ENCODE measurements at regions not wholly inside any gene's neighbourhood (a gene's known extent, or its start where the extent isn't known, plus 50 kb on each side); places are given as distances from the start of the nearest gene placed in this dataset.

DNA sequence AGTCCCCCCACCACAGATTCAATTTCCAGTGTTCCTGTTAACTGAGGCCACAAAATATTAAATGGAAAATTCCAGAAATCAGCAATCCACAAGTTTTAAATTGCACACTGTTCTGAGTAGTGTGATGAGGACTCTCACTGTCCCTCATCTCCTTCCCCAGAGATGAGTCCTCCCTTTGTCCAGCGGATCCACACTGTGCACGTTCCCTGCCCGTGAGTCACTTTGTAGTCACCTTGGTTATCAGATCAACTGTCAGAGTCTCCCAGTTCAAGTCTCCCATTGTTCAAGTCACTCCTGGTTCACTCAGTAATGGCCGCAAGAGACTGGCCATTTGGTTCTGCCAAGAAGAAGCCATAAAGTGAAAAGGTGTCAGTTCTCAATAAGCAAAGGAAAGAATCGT lies 168.6 kb upstream of the AFDN start (continued):
- TF ChIP-seq NKX3-1 (CRISPR knock-in tag; IDR thresholded peaks at IDR 0.05) (no peak), ZNF333 (CRISPR knock-in tag; IDR thresholded peaks at IDR 0.05; ENCODE audit: borderline replicate concordance) (no peak), TEAD3 (CRISPR knock-in tag; optimal IDR thresholded peaks at IDR 0.05; ENCODE audit: borderline replicate concordance) (peak; percentile 2), RFXANK (CRISPR knock-in tag; IDR thresholded peaks at IDR 0.05) (no peak), NCOA1 (CRISPR knock-in tag; IDR thresholded peaks at IDR 0.05) (no peak), ZFY (CRISPR knock-in tag; IDR thresholded peaks at IDR 0.05) (no peak)

- Histone ChIP-seq H3K79me2 (ENCODE audit: insufficient read depth, low read length) (no peaks in the 10 kb centered on the region), H3K36me3 (replicated peaks in 1 of 2; ENCODE audit: control insufficient read depth in 1 of 2, insufficient read depth in 2 of 2, low read length in 2 of 2) (no peaks in the 10 kb centered on the region), H3K9me3 (ENCODE audit: low read length) (no peaks in the 10 kb centered on the region), H3K27me3 (ENCODE audit: control insufficient read depth in 1 of 2, insufficient read depth in 2 of 2, low read length in 2 of 2) (no peaks in the 10 kb centered on the region), H2AFZ (ENCODE audit: low read length) (no peak overlapping the region), H3K4me1 (ENCODE audit: insufficient read depth, low read length) (peaks cover 49% of the 10 kb centered on the region), H3K4me3 (replicated peaks in 1 of 3; ENCODE audit: insufficient read depth in 1 of 3, low read depth in 2 of 3, low read length in 3 of 3) (no peak overlapping the region), H3K27ac (ENCODE audit: extremely low read length, insufficient read depth, low read length) (no peak overlapping the region), H3K4me2 (ENCODE audit: low read depth, low read length) (no peak overlapping the region), H3K9ac (ENCODE audit: insufficient read depth, low read depth, low read length) (no peak overlapping the region), H4K20me1 (ENCODE audit: insufficient read depth, low read length) (no peaks in the 10 kb centered on the region)
- TF ChIP-seq IRF2 (CRISPR knock-in tag; IDR thresholded peaks at IDR 0.05) (no peak), HES4 (CRISPR knock-in tag; IDR thresholded peaks at IDR 0.05; ENCODE audit: borderline replicate concordance) (0 out of 2 replicates have a peak, but pooled peaks have one; percentile 27), MTERF4 (CRISPR knock-in tag; IDR thresholded peaks at IDR 0.05) (0 out of 2 replicates have a peak, but pooled peaks have one; percentile 30)
- TF ChIP-seq, protein P1, sequence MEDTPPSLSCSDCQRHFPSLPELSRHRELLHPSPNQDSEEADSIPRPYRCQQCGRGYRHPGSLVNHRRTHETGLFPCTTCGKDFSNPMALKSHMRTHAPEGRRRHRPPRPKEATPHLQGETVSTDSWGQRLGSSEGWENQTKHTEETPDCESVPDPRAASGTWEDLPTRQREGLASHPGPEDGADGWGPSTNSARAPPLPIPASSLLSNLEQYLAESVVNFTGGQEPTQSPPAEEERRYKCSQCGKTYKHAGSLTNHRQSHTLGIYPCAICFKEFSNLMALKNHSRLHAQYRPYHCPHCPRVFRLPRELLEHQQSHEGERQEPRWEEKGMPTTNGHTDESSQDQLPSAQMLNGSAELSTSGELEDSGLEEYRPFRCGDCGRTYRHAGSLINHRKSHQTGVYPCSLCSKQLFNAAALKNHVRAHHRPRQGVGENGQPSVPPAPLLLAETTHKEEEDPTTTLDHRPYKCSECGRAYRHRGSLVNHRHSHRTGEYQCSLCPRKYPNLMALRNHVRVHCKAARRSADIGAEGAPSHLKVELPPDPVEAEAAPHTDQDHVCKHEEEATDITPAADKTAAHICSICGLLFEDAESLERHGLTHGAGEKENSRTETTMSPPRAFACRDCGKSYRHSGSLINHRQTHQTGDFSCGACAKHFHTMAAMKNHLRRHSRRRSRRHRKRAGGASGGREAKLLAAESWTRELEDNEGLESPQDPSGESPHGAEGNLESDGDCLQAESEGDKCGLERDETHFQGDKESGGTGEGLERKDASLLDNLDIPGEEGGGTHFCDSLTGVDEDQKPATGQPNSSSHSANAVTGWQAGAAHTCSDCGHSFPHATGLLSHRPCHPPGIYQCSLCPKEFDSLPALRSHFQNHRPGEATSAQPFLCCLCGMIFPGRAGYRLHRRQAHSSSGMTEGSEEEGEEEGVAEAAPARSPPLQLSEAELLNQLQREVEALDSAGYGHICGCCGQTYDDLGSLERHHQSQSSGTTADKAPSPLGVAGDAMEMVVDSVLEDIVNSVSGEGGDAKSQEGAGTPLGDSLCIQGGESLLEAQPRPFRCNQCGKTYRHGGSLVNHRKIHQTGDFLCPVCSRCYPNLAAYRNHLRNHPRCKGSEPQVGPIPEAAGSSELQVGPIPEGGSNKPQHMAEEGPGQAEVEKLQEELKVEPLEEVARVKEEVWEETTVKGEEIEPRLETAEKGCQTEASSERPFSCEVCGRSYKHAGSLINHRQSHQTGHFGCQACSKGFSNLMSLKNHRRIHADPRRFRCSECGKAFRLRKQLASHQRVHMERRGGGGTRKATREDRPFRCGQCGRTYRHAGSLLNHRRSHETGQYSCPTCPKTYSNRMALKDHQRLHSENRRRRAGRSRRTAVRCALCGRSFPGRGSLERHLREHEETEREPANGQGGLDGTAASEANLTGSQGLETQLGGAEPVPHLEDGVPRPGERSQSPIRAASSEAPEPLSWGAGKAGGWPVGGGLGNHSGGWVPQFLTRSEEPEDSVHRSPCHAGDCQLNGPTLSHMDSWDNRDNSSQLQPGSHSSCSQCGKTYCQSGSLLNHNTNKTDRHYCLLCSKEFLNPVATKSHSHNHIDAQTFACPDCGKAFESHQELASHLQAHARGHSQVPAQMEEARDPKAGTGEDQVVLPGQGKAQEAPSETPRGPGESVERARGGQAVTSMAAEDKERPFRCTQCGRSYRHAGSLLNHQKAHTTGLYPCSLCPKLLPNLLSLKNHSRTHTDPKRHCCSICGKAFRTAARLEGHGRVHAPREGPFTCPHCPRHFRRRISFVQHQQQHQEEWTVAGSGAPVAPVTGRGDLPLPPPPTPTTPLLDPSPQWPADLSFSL (CRISPR knock-in tag; IDR thresholded peaks at IDR 0.05): peak; percentile 39; the same call in 1 of the 2 replicates
- intact Hi-C loops (cut with micrococcal nuclease; ENCODE audit: unreplicated experiment): no loop called here
- ChIA-PET CTCF (ENCODE audit: low intra/inter-chr PET ratio, low total read pairs) (no interaction called here), POLR2A (no interaction called here)
- ATAC-seq: no peak
- no peak for DNase-seq (ENCODE audit: low spot score)
- FAIRE-seq: no peak
- no TSS peak for BruUV-seq (replicated peaks)
- in situ Hi-C loops (cut with HindIII; ENCODE audit: extremely low pct_ligation_motif_present, low pct_unique_long_range_greater_than_20kb): no loop called here
- WGBS (ENCODE audit: low lambda C conversion rate): 93% methylated on average over 2 of the region's 4 CpGs
Observed at GRCh38 chr6:167659046-167659445, 167.7 kb upstream of the AFDN start.
